Prostate gland (tissue), 2 donors: ENCODE measurements at regions not wholly inside any gene's neighbourhood (a gene's known extent, or its start where the extent isn't known, plus 50 kb on each side); places are given as distances from the start of the nearest gene placed in this dataset.
"Not testable (repeated sequence)": the region's sequence is repeated elsewhere in the genome, so short reads cannot be mapped to it uniquely, and the experiment has no call there.

Experiments used
- DNase-seq: peaks from one replicate; pipeline ENCODE4 v3.0.0-alpha.2; 2019; ENCODE audit warnings: low spot score
- H3K27ac ChIP-seq, 2 donors: fragments of 200-600 bp; sonication (generic); 2 replicates each; pipeline ENCODE4 v1.5.1; 2017 to 2019
- H3K27me3 ChIP-seq: fragments of 200-600 bp; sonication (generic); replicated peaks from 2 replicates; pipeline ENCODE4 v1.5.1; 2019; ENCODE audit not compliant: insufficient read depth
- H3K36me3 ChIP-seq, 2 donors: fragments of 200-600 bp; sonication (generic); 1 replicate in 1 of 2; 2 replicates in 1 of 2; pipeline versions ENCODE4 v1.5.1 to v1.8.1; 2017 to 2019
- H3K4me1 ChIP-seq: fragments of 200-600 bp; sonication (generic); replicated peaks from 2 replicates; pipeline ENCODE4 v1.5.1; 2019
- H3K4me3 ChIP-seq, 2 donors: fragments of 200-600 bp; sonication (generic); 2 replicates each; pipeline ENCODE4 v1.5.1; 2017 to 2019
- H3K9me3 ChIP-seq: fragments of 200-600 bp; sonication (generic); 2 replicates; pipeline ENCODE4 v1.5.1; 2017
- POLR2A ChIP-seq: fragments of 450-650 bp; IDR thresholded peaks from one replicate; pipeline ENCODE4 v1.6.1; 2016; ENCODE audit warnings: antibody characterized with exemption, mild to moderate bottlenecking
- POLR2AphosphoS5 ChIP-seq: sonication (generic); formaldehyde crosslinking; IDR thresholded peaks from one replicate; pipeline ENCODE4 v1.6.1; 2017; ENCODE audit warnings: antibody characterized with exemption
- WGBS: methylation state at CpG from one replicate; pipeline ENCODE4 v1.1.5; 2018; 5-methylcytosine and 5-hydroxymethylcytosine counted together
- intact Hi-C: fragments of 100-400 bp; cut with DNase I; formaldehyde crosslinking; loops from one replicate; pipeline ENCODE4 v1.14.2; 2022
- TF ChIP-seq, protein P1 (sequence below), 4 experiments: fragments of 200-600 bp in 2 of 4; fragments of 450-650 bp in 2 of 4; sonication (generic) in 2 of 4; IDR thresholded peaks; 1 replicate in 3 of 4; 2 replicates in 1 of 4; pipeline ENCODE4 v1.5.1; 2016 to 2019; ENCODE audit warnings: antibody characterized with exemption in 4 of 4, mild to moderate bottlenecking in 2 of 4, moderate library complexity in 2 of 4

DNA sequence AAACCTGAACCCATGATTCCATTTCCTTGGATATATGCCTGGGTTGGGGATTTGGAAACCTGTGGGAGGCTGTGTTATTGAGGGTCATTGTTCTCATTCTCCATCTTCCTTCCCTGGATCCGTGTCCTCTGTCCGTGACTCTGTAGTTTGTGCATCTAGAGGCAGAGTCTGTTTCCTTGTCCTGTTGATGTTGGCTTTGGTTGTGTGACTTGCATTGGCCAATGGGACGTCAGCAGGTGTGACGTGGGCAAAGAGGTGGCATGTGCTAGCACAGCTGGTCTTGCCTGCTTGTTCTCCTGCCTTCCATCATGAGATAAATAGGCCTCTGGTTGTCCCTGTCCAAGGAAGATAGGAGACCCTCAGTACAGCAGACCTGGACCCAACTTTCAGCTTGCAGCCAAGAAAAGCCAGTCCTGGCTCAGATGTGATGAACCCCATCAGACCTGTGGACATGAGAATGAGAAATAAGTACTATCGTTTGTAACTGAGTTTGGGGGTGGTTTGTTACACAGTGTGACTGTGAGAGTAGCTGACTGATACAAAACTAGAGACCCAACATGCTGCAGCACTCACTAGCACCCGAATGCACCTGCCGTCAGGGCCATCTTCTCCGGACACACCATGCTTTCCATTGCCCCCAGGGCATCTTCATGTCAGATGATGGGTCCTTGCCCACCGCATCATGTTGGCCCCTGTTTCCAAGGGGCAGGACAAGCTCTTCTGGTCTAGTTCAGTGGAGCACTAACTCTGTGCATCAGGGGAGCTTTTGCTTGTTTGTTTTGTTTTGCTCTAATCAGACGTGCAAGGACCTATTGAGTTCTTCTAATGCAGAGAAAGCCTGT, 195.3 kb upstream of the SULF2 start:
- TF ChIP-seq, protein P1, sequence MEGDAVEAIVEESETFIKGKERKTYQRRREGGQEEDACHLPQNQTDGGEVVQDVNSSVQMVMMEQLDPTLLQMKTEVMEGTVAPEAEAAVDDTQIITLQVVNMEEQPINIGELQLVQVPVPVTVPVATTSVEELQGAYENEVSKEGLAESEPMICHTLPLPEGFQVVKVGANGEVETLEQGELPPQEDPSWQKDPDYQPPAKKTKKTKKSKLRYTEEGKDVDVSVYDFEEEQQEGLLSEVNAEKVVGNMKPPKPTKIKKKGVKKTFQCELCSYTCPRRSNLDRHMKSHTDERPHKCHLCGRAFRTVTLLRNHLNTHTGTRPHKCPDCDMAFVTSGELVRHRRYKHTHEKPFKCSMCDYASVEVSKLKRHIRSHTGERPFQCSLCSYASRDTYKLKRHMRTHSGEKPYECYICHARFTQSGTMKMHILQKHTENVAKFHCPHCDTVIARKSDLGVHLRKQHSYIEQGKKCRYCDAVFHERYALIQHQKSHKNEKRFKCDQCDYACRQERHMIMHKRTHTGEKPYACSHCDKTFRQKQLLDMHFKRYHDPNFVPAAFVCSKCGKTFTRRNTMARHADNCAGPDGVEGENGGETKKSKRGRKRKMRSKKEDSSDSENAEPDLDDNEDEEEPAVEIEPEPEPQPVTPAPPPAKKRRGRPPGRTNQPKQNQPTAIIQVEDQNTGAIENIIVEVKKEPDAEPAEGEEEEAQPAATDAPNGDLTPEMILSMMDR (IDR thresholded peaks at IDR 0.05): no peak
- TF ChIP-seq POLR2A (no peak), POLR2AphosphoS5 (no peak)
- Histone ChIP-seq H3K36me3 (no peaks in the 10 kb centered on the region), H3K9me3 (no peaks in the 10 kb centered on the region), H3K4me3 (no peak overlapping the region), H3K4me1 (no peaks in the 10 kb centered on the region), H3K27ac (no peak overlapping the region), H3K27me3 (no peaks in the 10 kb centered on the region)
- intact Hi-C loops: no loop called here
- WGBS: 97% methylated on average over 10 of the region's 10 CpGs
- no peak for DNase-seq

DNA sequence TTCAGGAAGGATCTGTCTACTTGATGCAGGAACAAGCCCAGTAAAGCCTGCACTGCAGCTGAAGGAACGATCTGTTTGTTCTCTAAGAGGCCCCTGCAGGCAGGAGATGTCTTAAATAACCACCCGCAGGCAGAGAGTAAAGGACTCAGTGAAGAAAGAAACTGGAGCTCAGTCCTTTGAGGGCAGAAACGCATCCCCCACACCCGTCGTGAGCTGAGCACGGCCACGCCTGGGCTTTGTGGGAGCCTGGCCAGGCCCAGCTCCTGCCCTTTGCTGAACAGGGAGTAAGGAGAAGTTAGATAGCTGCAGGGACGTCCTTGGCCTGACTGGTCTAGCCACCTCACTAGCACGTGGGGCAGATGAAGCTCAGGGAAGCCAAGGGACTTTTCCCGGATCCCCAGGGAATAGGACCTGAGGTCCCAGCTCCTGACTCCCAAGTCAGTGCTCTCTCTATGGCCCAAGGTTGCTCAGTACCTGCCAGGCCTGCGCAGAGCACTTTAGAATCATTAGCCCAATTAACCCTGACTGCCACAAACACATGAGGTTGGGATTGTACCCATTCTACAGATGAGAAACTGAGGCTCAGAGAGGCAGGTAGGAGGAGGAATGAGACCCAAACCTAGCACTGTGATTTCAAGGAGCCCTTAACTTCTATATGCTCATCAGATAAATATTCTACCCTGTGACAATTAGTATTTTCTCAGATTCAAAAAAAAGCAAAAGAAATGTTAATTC, 194.2 kb upstream of the SULF2 start:
- H3K27ac ChIP-seq, H3K9me3 ChIP-seq, DNase-seq, H3K4me3 ChIP-seq, H3K4me1 ChIP-seq, intact Hi-C loops, H3K36me3 ChIP-seq, H3K27me3 ChIP-seq: not testable (repeated sequence)
- WGBS: 34% methylated on average over 11 of the region's 11 CpGs

DNA sequence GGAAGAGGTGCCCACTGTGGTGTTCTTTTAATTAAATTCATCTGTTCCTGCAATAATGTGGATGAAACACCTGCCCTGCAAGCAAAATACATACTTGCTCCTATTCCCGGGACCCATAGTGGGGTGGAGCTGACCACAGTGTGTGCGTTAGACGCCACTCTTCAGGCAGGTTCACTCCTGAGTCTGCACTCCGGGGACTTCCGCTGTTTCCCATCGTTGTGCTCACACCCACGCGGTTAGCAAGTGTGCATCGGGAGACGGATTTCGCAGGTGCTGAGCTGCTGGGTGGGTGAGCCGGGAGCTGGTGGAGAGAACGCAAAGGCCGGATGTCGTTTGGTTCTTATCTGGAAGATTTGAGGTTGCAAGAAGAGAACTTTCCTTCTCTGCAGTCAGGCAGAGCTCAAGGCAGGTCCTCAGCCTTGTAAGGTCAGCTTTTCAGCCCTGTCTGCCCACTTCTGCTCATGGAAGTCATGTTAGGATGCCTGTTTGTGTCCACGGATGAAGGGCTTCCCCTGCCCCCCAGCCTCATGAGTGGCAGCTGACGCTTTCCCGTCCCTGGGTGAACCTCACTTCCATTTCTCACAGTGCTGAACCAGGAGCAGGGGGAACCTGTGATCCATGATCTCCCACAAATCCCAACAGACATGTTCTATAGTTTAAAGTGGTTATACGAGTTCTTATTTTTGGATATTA, 193.3 kb upstream of the SULF2 start:
- DNase-seq, H3K9me3 ChIP-seq, H3K36me3 ChIP-seq, H3K4me3 ChIP-seq, intact Hi-C loops, H3K27ac ChIP-seq, H3K4me1 ChIP-seq, H3K27me3 ChIP-seq: not testable (repeated sequence)
- 88% methylated on average over 4 of the region's 19 CpGs for WGBS

DNA sequence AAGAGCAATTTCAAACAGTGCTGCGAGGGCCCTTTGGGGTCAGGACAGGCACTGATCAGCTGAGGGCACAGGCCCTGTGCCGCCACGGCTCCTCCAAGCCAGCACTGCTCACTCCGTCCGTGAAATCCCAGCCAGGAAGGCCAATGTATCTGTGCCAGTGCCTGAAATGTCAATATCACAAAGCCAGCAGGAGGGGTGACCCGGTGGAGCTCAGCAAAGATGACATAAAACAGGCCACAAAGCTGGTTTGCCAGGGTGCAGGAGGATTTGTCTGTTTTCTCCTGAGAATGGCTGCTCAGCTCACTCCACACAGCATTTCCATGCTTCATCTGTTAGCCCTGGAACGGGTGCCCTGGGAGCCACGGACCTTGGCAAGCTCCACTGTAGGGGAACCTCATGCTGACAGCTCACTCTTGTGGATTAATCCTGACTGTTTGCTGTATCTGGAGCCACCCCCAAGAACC, 192.5 kb upstream of the SULF2 start:
- H3K4me1 ChIP-seq, H3K4me3 ChIP-seq, DNase-seq, H3K9me3 ChIP-seq, H3K27ac ChIP-seq, H3K36me3 ChIP-seq, intact Hi-C loops, H3K27me3 ChIP-seq: not testable (repeated sequence)
- 20% methylated on average over 7 of the region's 8 CpGs for WGBS

DNA sequence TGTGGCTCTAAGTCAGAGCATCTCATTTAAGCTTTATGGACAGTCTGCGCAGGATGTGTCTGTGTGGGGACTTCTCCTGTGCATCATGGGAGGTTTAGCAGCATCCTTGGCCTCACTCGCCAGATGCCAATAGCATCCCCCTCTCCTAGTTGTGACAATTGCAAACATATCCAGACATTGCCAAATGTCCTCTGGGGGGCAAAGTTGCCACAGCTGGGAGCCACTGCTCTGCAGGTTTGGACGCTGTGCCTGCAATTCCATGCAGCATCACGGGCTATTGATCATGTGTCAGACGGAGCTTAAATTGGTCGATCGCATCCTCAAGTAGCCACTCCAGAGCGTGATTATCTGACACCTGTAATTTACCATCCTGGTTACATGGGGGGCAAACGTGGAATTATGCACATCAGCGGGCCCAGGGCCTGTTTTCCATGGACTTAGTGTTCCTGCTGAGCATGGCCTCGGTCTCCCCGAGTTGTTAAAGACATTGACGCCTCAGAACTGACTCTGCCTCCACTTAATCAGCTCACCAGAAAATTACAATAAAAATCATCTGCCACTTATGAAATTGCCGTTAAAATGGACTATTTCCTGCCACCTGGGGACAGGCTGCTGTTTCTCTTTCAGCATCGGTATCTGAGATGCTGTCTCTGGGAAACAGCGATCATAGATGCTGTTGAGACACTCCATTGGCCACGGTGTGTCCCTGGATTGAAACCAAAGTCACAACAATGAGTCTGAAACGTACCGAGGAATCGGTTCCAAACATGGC, 191.9 kb upstream of the SULF2 start:
- H3K4me3 ChIP-seq, H3K36me3 ChIP-seq, H3K27me3 ChIP-seq, H3K9me3 ChIP-seq, DNase-seq, H3K4me1 ChIP-seq, intact Hi-C loops, H3K27ac ChIP-seq: not testable (repeated sequence)
- WGBS: 74% methylated on average over 20 of the region's 20 CpGs

DNA sequence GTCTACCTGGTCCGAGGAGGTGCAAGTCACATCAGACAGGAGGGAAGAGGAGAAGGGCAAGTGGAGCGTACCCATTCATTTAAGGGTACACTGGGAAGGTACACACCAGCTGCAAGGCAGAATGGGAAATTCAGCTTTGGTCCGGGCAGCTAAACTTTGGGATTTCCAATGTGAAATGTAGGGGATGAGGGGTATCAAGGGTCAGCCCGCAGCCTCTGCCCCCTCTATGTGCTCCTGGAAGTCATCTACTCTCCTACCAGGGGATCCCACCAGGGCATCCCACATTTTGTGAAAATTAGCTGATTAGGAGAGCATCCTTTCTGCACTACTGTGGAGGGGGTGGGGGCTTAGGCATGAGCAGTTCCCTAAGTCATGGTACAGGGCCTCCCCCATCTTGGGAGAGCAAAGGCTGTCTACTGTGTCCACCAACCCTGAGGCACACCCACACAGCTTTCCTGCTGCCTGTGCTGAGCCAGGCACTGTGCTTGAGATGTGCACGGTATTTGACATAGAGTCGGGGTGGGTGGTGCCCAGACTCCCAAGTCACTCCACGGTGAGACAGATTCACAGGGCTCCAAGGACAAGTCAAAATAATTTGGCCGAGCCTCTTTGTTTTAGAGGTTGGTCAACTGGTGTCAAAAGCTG, 189.1 kb upstream of the SULF2 start:
- intact Hi-C loops: no loop called here
- Histone ChIP-seq H3K4me1 (no peaks in the 10 kb centered on the region), H3K27me3 (no peaks in the 10 kb centered on the region), H3K36me3 (no peaks in the 10 kb centered on the region), H3K9me3 (no peaks in the 10 kb centered on the region), H3K4me3 (no peak overlapping the region), H3K27ac (no peak overlapping the region)
- 84% methylated on average over 8 of the region's 8 CpGs for WGBS
- DNase-seq: no peak
- TF ChIP-seq POLR2A: no peak
